HFFc6 (cell line): ENCODE measurements at regions not wholly inside any gene's neighbourhood (a gene's known extent, or its start where the extent isn't known, plus 50 kb on each side); places are given as distances from the start of the nearest gene placed in this dataset.

Experiments used
- DNase-seq: peaks from one replicate; pipeline ENCODE4 v3.0.0-alpha.2; 2018
- H3K27ac Mint-ChIP-seq: 2 replicates; pipeline ENCODE4 v1.8.0; 2020; ENCODE audit warnings: mild to moderate bottlenecking, mixed read lengths
- H3K27me3 Mint-ChIP-seq: 2 replicates; pipeline ENCODE4 v1.8.0; 2021; ENCODE audit warnings: mild to moderate bottlenecking, moderate library complexity, mixed read lengths; ENCODE audit not compliant: insufficient read depth
- H3K36me3 Mint-ChIP-seq: 2 replicates; pipeline ENCODE4 v1.8.0; 2021; ENCODE audit warnings: low read depth, mixed read lengths
- H3K4me1 Mint-ChIP-seq: 2 replicates; pipeline ENCODE4 v1.8.0; 2020; ENCODE audit warnings: low read depth, mixed read lengths
- H3K4me3 Mint-ChIP-seq: 2 replicates; pipeline ENCODE4 v1.8.0; 2020; ENCODE audit warnings: mild to moderate bottlenecking, moderate library complexity, mixed read lengths
- H3K9me3 Mint-ChIP-seq: 2 replicates; pipeline ENCODE4 v1.8.0; 2020; ENCODE audit warnings: mild to moderate bottlenecking, mixed read lengths
- TF ChIP-seq, protein P1 (sequence below): fragments of 200-600 bp; sonication (generic); IDR thresholded peaks from 2 replicates; pipeline ENCODE4 v1.5.0; 2021; ENCODE audit warnings: antibody characterized with exemption, mild to moderate bottlenecking

DNA sequence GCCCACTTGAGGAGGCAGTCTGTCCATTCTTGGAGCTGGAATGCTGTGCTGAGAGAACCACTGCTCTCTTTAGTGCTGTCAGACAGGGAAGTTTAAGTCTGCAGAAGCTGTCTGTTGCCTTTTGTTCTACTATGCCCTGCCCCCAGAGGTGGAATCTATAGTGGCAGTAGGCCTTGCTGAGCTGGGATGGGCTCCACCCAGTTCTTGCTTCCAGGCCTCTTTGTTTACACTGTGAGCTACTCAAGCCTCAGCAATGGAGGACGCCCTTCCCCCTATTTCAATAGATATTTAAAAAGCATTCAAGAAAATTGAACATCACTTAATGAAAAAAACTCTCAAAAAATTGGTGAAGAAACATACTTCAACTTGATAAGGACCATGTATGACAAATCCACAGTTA is 313.5 kb downstream of the PHKB start:
- Mint-ChIP-seq H3K4me3 (no peak overlapping the region), H3K36me3 (no peaks in the 10 kb centered on the region), H3K4me1 (peaks cover 13% of the 10 kb centered on the region), H3K27me3 (peaks cover 2% of the 10 kb centered on the region), H3K27ac (no peak overlapping the region), H3K9me3 (no peaks in the 10 kb centered on the region; the same call in 1 of the 2 replicates)
- peak; percentile 13 for DNase-seq
- TF ChIP-seq, protein P1, sequence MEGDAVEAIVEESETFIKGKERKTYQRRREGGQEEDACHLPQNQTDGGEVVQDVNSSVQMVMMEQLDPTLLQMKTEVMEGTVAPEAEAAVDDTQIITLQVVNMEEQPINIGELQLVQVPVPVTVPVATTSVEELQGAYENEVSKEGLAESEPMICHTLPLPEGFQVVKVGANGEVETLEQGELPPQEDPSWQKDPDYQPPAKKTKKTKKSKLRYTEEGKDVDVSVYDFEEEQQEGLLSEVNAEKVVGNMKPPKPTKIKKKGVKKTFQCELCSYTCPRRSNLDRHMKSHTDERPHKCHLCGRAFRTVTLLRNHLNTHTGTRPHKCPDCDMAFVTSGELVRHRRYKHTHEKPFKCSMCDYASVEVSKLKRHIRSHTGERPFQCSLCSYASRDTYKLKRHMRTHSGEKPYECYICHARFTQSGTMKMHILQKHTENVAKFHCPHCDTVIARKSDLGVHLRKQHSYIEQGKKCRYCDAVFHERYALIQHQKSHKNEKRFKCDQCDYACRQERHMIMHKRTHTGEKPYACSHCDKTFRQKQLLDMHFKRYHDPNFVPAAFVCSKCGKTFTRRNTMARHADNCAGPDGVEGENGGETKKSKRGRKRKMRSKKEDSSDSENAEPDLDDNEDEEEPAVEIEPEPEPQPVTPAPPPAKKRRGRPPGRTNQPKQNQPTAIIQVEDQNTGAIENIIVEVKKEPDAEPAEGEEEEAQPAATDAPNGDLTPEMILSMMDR = peak; percentile 40

DNA sequence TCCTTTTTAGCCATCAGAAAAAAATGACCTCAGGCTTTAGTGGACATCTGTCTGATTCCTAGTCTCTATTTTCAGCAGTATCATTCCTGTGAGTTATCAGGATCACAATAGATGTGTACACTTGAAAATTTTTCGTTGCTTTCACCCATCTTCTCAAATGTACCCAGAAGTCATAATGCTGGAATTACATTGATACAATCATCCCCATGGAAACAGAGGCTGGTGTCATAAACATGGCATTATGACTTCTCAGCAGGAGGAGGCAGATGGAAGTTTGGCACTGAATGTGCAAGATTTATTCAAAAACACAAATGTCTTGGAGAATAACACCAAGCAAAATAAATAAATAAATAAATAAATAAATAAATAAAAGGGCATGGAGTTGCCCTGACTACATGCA is 292.5 kb downstream of the PHKB start:
- no peaks in the 10 kb centered on the region for H3K36me3 Mint-ChIP-seq
- H3K27ac Mint-ChIP-seq = no peak overlapping the region
- TF ChIP-seq, protein P1 = no peak
- H3K4me3 Mint-ChIP-seq = no peak overlapping the region
- DNase-seq = no peak
- no peaks in the 10 kb centered on the region for H3K9me3 Mint-ChIP-seq
- H3K4me1 Mint-ChIP-seq = no peaks in the 10 kb centered on the region
- H3K27me3 Mint-ChIP-seq = no peaks in the 10 kb centered on the region
